ENCODE measurements at regions not wholly inside any gene's neighbourhood (a gene's known extent, or its start where the extent isn't known, plus 50 kb on each side); places are given as distances from the start of the nearest gene placed in this dataset.

DNA sequence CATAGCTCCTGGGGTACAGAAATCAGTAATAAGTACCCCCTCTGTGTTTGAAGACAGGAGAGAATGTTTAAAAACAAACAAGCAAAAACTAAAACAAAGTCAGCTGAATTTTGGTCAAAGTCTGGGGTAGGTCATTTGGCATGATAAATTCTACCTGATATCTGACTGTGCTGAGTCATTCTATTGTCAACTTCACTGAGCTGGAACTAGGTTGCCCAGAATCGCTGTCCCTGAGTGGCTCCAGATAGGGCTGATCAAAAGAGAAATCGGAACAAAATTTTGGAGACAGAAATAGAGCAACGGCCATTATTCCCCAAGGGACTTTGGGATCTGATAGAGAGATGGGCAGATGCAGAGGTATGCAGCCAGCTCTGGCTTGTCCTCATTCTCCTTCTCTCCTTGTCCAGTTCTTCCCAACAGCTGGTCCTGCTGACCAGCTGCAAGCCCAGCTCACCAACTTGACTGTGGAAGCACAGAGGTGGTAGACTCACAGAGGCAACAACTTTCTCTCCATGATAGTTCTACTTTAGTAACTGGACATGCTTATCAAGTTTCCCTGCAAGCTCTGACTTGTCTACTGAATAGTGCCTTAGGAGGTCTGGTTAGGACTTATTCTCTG, 57.3 kb upstream of the MYRIP start:
- Mint-ChIP-seq H3K9me3 (ENCODE audit: unreplicated experiment) (peaks cover 7% of the 10 kb centered on the region), H3K4me3 (ENCODE audit: unreplicated experiment) (no peak overlapping the region), H3K36me3 (ENCODE audit: unreplicated experiment) (no peaks in the 10 kb centered on the region), H3K4me1 (ENCODE audit: unreplicated experiment) (no peaks in the 10 kb centered on the region), H3K27ac (ENCODE audit: unreplicated experiment) (no peak overlapping the region), H3K27me3 (ENCODE audit: unreplicated experiment) (no peaks in the 10 kb centered on the region)
- TF ChIP-seq, protein P1, sequence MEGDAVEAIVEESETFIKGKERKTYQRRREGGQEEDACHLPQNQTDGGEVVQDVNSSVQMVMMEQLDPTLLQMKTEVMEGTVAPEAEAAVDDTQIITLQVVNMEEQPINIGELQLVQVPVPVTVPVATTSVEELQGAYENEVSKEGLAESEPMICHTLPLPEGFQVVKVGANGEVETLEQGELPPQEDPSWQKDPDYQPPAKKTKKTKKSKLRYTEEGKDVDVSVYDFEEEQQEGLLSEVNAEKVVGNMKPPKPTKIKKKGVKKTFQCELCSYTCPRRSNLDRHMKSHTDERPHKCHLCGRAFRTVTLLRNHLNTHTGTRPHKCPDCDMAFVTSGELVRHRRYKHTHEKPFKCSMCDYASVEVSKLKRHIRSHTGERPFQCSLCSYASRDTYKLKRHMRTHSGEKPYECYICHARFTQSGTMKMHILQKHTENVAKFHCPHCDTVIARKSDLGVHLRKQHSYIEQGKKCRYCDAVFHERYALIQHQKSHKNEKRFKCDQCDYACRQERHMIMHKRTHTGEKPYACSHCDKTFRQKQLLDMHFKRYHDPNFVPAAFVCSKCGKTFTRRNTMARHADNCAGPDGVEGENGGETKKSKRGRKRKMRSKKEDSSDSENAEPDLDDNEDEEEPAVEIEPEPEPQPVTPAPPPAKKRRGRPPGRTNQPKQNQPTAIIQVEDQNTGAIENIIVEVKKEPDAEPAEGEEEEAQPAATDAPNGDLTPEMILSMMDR (IDR thresholded peaks at IDR 0.05): no peak
- no peak for DNase-seq (ENCODE audit: extremely low spot score, unreplicated experiment)

DNA sequence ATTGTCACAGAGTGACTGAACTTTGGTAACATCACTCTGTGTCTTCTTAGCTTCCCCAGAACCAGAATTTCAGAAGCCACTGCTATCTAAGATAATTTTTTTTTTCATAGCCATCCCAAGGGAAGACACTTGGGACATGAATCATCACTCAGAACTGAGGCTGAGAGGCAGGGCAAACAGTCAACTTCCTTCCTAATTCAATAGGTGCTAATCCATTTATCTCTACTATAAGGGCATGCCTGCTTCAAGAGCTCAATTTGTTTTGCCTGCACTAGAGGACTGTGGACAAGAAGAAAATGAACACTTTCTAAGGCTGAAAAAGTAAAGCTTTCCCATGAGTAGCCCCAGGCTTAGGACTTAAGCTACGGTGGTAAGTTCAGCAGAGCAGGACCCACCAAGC, 56.7 kb upstream of the MYRIP start:
- H3K27ac Mint-ChIP-seq (ENCODE audit: unreplicated experiment): no peak overlapping the region
- H3K9me3 Mint-ChIP-seq (ENCODE audit: unreplicated experiment): peaks cover 7% of the 10 kb centered on the region
- no peaks in the 10 kb centered on the region for H3K27me3 Mint-ChIP-seq (ENCODE audit: unreplicated experiment)
- DNase-seq (ENCODE audit: extremely low spot score, unreplicated experiment): no peak
- no peaks in the 10 kb centered on the region for H3K4me1 Mint-ChIP-seq (ENCODE audit: unreplicated experiment)
- no peak overlapping the region for H3K4me3 Mint-ChIP-seq (ENCODE audit: unreplicated experiment)
- no peaks in the 10 kb centered on the region for H3K36me3 Mint-ChIP-seq (ENCODE audit: unreplicated experiment)
- TF ChIP-seq, protein P1 (IDR thresholded peaks at IDR 0.05): no peak

DNA sequence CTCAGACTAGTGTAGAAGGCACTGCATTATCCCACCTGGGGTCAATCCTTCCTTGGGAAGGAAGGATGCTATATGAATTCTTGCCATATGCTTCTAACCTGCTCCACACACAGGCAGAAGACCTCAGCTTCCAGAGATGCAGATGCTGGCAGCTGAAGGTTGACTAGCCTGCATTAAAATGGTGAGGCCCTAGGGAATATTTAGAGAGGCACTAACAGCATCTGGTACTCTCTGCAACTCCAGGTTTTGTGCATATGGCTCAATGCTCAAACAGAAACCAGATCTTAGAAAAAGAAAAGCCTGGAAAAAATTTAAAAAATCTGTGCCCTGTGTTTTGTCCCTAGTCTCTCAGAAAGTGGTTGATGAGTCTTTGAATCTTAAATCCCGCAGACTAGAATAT, 56.0 kb upstream of the MYRIP start:
- Mint-ChIP-seq H3K9me3 (ENCODE audit: unreplicated experiment) (peaks cover 7% of the 10 kb centered on the region), H3K36me3 (ENCODE audit: unreplicated experiment) (no peaks in the 10 kb centered on the region), H3K27ac (ENCODE audit: unreplicated experiment) (no peak overlapping the region), H3K27me3 (ENCODE audit: unreplicated experiment) (no peaks in the 10 kb centered on the region), H3K4me3 (ENCODE audit: unreplicated experiment) (no peak overlapping the region), H3K4me1 (ENCODE audit: unreplicated experiment) (no peaks in the 10 kb centered on the region)
- no peak for DNase-seq (ENCODE audit: extremely low spot score, unreplicated experiment)
- TF ChIP-seq, protein P1 (IDR thresholded peaks at IDR 0.05): no peak

DNA sequence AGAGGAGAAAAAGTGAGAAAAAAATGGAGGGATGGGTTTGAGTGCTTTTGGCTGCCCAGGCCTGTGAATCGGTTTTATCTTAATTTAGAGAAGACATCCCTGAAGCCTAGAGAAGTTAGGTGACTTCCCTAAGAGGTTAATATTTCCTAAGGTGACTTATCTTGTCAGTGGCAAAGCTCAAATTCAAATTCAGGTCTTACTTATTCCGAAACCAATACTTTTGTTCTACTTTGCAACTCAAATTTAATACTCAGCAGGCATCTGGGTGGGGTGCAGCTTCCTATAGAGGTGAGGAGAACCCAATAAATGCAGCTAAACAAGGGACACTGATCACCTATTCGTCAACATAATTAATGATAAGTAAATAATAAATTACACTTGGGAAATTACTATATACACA, 54.9 kb upstream of the MYRIP start:
- Mint-ChIP-seq H3K4me1 (ENCODE audit: unreplicated experiment) (no peaks in the 10 kb centered on the region), H3K36me3 (ENCODE audit: unreplicated experiment) (no peaks in the 10 kb centered on the region), H3K9me3 (ENCODE audit: unreplicated experiment) (peaks cover 7% of the 10 kb centered on the region), H3K27me3 (ENCODE audit: unreplicated experiment) (no peaks in the 10 kb centered on the region), H3K4me3 (ENCODE audit: unreplicated experiment) (no peak overlapping the region), H3K27ac (ENCODE audit: unreplicated experiment) (no peak overlapping the region)
- no peak for DNase-seq (ENCODE audit: extremely low spot score, unreplicated experiment)
- TF ChIP-seq, protein P1 (IDR thresholded peaks at IDR 0.05): no peak

DNA sequence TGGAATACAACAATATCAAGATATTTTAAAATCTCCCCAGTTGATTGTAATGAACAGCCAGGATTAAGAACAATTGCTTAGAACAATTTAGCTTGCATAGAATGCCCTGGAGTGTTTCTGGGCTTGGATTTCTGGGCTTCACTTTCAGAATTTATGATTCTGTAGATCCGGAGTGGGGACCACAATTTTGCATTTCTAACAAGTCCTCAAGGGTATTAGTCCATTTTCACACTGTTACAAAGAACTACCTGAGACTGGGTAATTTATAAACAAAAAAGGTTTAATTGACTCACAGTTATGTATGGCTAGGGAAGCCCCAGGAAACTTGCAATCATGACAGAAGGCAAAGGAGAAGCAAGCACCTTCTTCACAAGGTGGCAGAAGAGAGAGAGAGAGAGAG, 54.3 kb upstream of the MYRIP start:
- no peak overlapping the region for H3K27ac Mint-ChIP-seq (ENCODE audit: unreplicated experiment)
- H3K4me3 Mint-ChIP-seq (ENCODE audit: unreplicated experiment): no peak overlapping the region
- peaks cover 7% of the 10 kb centered on the region for H3K9me3 Mint-ChIP-seq (ENCODE audit: unreplicated experiment)
- TF ChIP-seq, protein P1 (IDR thresholded peaks at IDR 0.05): no peak
- H3K36me3 Mint-ChIP-seq (ENCODE audit: unreplicated experiment): no peaks in the 10 kb centered on the region
- H3K27me3 Mint-ChIP-seq (ENCODE audit: unreplicated experiment): no peaks in the 10 kb centered on the region
- no peak for DNase-seq (ENCODE audit: extremely low spot score, unreplicated experiment)
- no peaks in the 10 kb centered on the region for H3K4me1 Mint-ChIP-seq (ENCODE audit: unreplicated experiment)
